ENCODE measurements at regions not wholly inside any gene's neighbourhood (a gene's known extent, or its start where the extent isn't known, plus 50 kb on each side); places are given as distances from the start of the nearest gene placed in this dataset.

DNA sequence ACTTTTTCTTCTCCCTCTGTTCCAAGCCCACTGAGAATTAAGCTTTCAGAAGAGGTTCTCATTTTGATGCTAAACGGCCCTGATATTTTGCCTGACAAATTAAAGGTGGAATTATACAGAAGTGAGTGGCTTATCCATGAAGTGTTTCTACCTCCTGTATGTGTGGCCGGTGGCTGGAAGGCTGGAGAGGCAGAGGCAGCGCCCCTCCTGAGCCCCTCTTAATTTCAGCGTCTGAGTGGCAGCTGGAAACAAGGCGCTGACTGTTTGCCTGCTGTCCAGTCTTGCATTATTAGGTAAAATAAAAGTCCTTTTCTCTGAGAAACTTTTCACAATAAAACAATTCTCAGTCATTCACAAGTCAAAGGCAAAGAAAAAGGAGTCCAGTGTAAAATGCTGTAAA, 685.7 kb downstream of the MCTP2 start:
- H3K27ac ChIP-seq: no peak overlapping the region
- TF ChIP-seq ZFX (IDR thresholded peaks at IDR 0.05; ENCODE audit: borderline replicate concordance) (no peak), CTCF (IDR thresholded peaks at IDR 0.05) (no peak)

DNA sequence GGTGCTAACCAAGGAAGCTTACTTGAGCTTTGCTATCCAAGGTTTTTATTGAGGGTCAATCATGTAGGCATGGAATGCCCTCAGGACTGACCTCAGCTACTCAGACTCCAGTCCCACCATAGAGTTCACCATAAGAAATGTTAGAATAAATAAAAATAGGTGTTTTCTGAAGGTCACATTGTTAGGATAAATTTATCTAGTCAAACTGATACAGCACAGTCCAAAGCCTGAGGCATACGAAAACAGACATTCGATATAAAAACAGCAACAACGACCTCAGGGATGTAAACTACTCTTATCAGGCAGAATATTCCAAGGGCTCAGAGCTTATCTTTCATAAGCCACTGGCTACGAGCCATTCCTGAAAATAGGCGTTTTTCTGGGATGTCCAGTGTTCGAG, 690.6 kb downstream of the MCTP2 start:
- no peak overlapping the region for H3K27ac ChIP-seq
- TF ChIP-seq ZFX (IDR thresholded peaks at IDR 0.05; ENCODE audit: borderline replicate concordance) (no peak), CTCF (IDR thresholded peaks at IDR 0.05) (no peak)

DNA sequence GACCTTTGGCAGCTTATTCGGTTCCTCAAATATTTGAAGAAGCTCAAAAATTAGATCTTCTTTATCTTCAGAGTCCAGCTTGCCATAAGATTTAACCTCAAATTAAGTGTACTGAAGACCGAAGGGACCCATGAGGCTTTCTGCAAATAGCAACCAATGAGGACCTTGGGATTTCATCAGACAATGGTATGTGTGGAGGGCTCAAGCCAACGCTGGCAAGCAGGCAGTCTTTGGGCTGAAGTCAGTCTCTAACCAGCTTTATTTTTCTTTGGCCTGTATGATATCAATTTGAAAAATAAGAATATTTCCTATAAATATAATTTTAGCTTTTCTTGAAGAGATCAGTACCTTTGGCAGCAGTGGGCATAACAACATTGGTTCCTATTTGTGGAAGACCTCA, 692.7 kb downstream of the MCTP2 start:
- no peak for TF ChIP-seq CTCF (IDR thresholded peaks at IDR 0.05)
- TF ChIP-seq ZFX (IDR thresholded peaks at IDR 0.05; ENCODE audit: borderline replicate concordance): no peak
- H3K27ac ChIP-seq: no peak overlapping the region

GRCh38 chr15:94924971-94925598, 693.7 kb downstream of the MCTP2 start:
- TF ChIP-seq ZFX (IDR thresholded peaks at IDR 0.05; ENCODE audit: borderline replicate concordance) (no peak), CTCF (IDR thresholded peaks at IDR 0.05) (no peak)
- no peak overlapping the region for H3K27ac ChIP-seq

DNA sequence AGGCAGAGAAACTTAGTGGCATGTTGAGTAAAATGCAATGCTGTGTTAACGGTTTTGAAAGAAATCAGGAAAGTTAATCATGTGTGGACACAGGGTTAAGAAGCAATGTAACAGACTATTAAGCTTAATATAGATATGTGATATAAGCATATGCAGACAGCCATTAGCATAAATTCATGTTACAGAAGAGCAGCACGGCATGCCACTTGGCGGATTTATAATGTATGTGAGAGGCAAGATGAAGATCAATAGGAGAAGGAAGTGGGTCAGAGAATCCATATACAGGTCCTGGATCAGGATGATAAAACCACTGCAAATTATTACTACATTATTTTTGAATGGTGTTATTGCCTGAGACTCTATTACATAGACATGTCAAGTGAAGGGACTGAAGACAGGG, 694.3 kb downstream of the MCTP2 start:
- no peak overlapping the region for H3K27ac ChIP-seq
- TF ChIP-seq ZFX (IDR thresholded peaks at IDR 0.05; ENCODE audit: borderline replicate concordance): no peak
- TF ChIP-seq CTCF (IDR thresholded peaks at IDR 0.05): no peak

- no peak overlapping the region for H3K27ac ChIP-seq
- TF ChIP-seq CTCF (IDR thresholded peaks at IDR 0.05) (no peak), ZFX (IDR thresholded peaks at IDR 0.05; ENCODE audit: borderline replicate concordance) (no peak)
Observed at GRCh38 chr15:94927003-94927402, 695.6 kb downstream of the MCTP2 start.

GRCh38 chr15:94929282-94929681, 697.9 kb downstream of the MCTP2 start:
- no peak overlapping the region for H3K27ac ChIP-seq
- no peak for TF ChIP-seq ZFX (IDR thresholded peaks at IDR 0.05; ENCODE audit: borderline replicate concordance)
- TF ChIP-seq CTCF (IDR thresholded peaks at IDR 0.05): no peak

All from 22Rv1 (cell line).